Endothelial cell (in vitro differentiated cells): ENCODE measurements at regions not wholly inside any gene's neighbourhood (a gene's known extent, or its start where the extent isn't known, plus 50 kb on each side); places are given as distances from the start of the nearest gene placed in this dataset.

Experiments
- DNase-seq: peaks from one replicate; pipeline ENCODE4 v3.0.0; 2021; ENCODE audit warnings: low spot score
- H3K27ac Mint-ChIP-seq: one replicate; pipeline ENCODE4 v1.8.0; 2021; ENCODE audit warnings: mixed read lengths, inconsistent platforms; ENCODE audit not compliant: unreplicated experiment
- H3K27me3 Mint-ChIP-seq: one replicate; pipeline ENCODE4 v1.8.0; 2021; ENCODE audit warnings: mild to moderate bottlenecking, moderate library complexity, mixed read lengths, inconsistent platforms; ENCODE audit not compliant: unreplicated experiment
- H3K36me3 Mint-ChIP-seq: one replicate; pipeline ENCODE4 v1.8.0; 2021; ENCODE audit warnings: mild to moderate bottlenecking, low read depth, mixed read lengths, inconsistent platforms; ENCODE audit not compliant: unreplicated experiment
- H3K4me1 Mint-ChIP-seq: one replicate; pipeline ENCODE4 v1.8.0; 2021; ENCODE audit warnings: mild to moderate bottlenecking, mixed read lengths, inconsistent platforms; ENCODE audit not compliant: unreplicated experiment
- H3K4me3 Mint-ChIP-seq: one replicate; pipeline ENCODE4 v1.8.0; 2021; ENCODE audit warnings: mild to moderate bottlenecking, mixed read lengths, inconsistent platforms; ENCODE audit not compliant: unreplicated experiment
- H3K9me3 Mint-ChIP-seq: one replicate; pipeline ENCODE4 v1.8.0; 2021; ENCODE audit warnings: mixed read lengths, inconsistent platforms; ENCODE audit not compliant: unreplicated experiment
- CTCF ChIP-seq: fragments of 200-600 bp; sonication (generic); IDR thresholded peaks from one replicate; pipeline ENCODE4 v1.5.0; 2021; ENCODE audit warnings: antibody characterized with exemption; ENCODE audit not compliant: unreplicated experiment

GRCh38 chr13:76523740-76524340 is 362.4 kb downstream of the KCTD12 start:
- H3K4me1 Mint-ChIP-seq: no peaks in the 10 kb centered on the region
- H3K9me3 Mint-ChIP-seq: no peaks in the 10 kb centered on the region
- no peaks in the 10 kb centered on the region for H3K36me3 Mint-ChIP-seq
- no peak for DNase-seq
- H3K27ac Mint-ChIP-seq: no peak overlapping the region
- no peaks in the 10 kb centered on the region for H3K27me3 Mint-ChIP-seq
- TF ChIP-seq CTCF: no peak
- no peak overlapping the region for H3K4me3 Mint-ChIP-seq

DNA sequence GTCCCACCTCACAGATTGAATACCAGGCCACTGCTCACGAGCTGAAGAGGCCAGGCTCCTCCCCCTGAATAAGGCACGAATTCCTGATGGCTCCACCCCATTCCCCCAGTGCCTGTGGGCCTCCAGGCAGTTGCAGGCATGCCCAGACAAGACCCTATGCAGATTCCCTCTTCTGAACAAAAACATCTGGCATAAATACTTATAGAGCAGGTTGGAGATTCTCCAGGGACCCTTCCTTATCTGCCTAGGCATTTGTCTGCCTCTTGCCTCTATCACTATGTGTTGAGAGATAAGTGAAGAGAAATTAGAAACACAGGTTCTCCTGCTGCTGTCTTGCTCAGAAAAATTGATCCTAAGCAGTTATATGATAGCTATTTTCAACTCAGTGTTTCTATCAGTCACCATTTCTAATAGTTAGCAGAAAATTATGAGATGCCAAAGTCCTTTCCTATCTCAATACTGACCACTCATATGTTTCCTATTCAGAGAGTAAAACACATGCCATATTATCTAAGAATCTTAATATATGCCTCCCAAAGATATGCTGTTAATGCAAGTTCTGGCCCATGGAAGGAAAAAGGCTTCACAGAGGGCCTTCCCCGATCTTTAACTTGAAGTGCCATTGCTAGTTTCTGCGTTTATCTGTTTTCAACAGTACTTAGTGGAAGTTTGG is 364.0 kb downstream of the KCTD12 start:
- Mint-ChIP-seq H3K36me3 (no peaks in the 10 kb centered on the region), H3K9me3 (no peaks in the 10 kb centered on the region), H3K27me3 (no peaks in the 10 kb centered on the region), H3K4me1 (no peaks in the 10 kb centered on the region), H3K27ac (no peak overlapping the region), H3K4me3 (no peak overlapping the region)
- DNase-seq: no peak
- TF ChIP-seq CTCF: no peak

- no peak for TF ChIP-seq CTCF
- Mint-ChIP-seq H3K36me3 (no peaks in the 10 kb centered on the region), H3K4me3 (no peak overlapping the region), H3K4me1 (no peaks in the 10 kb centered on the region), H3K27ac (no peak overlapping the region), H3K9me3 (no peaks in the 10 kb centered on the region), H3K27me3 (peaks cover 1% of the 10 kb centered on the region)
- no peak for DNase-seq
Measured at GRCh38 chr13:76519685-76520084, 366.5 kb downstream of the KCTD12 start.

GRCh38 chr13:76516586-76516985 is 369.6 kb downstream of the KCTD12 start:
- DNase-seq: no peak
- Mint-ChIP-seq H3K36me3 (no peaks in the 10 kb centered on the region), H3K27me3 (peaks cover 1% of the 10 kb centered on the region), H3K27ac (no peak overlapping the region), H3K4me3 (no peak overlapping the region), H3K4me1 (no peaks in the 10 kb centered on the region), H3K9me3 (no peaks in the 10 kb centered on the region)
- TF ChIP-seq CTCF: no peak

GRCh38 chr13:76516013-76516412 is 370.2 kb downstream of the KCTD12 start:
- Mint-ChIP-seq H3K4me1 (no peaks in the 10 kb centered on the region), H3K36me3 (no peaks in the 10 kb centered on the region), H3K9me3 (no peaks in the 10 kb centered on the region), H3K27ac (no peak overlapping the region), H3K4me3 (no peak overlapping the region), H3K27me3 (peaks cover 3% of the 10 kb centered on the region)
- TF ChIP-seq CTCF: no peak
- no peak for DNase-seq
